ENCODE measurements at regions not wholly inside any gene's neighbourhood (a gene's known extent, or its start where the extent isn't known, plus 50 kb on each side); places are given as distances from the start of the nearest gene placed in this dataset.

DNA sequence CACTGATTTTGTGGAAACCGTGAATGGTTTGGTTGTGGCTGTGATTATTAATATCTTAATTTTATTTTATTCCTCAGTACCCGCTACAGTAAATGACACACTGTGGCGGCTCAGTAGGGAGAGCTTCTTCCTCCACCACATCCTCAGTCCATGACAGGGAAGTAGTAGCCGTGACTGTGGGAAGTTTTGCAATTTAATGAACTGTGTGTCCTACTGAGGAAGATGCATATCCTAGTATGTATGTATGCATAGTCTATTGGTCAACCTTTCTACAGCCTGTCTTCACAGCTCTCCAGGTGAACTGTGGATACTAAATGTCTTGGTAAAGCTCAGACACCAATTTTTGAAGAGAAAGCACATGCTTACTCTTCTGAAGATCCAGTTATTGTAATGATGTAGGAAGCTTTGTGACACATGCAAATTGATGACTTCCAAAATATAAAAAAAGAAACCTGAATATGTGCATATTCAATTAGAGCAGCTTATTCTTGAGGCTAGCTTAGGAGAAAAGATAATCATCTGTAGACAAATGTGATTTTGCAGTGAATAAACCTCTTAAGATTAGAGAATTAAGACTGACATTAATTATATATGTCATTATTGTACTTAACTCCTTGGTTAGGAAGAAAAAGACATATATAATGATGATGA is 384.3 kb upstream of the CNTNAP5 start:
- TF ChIP-seq, protein P1, sequence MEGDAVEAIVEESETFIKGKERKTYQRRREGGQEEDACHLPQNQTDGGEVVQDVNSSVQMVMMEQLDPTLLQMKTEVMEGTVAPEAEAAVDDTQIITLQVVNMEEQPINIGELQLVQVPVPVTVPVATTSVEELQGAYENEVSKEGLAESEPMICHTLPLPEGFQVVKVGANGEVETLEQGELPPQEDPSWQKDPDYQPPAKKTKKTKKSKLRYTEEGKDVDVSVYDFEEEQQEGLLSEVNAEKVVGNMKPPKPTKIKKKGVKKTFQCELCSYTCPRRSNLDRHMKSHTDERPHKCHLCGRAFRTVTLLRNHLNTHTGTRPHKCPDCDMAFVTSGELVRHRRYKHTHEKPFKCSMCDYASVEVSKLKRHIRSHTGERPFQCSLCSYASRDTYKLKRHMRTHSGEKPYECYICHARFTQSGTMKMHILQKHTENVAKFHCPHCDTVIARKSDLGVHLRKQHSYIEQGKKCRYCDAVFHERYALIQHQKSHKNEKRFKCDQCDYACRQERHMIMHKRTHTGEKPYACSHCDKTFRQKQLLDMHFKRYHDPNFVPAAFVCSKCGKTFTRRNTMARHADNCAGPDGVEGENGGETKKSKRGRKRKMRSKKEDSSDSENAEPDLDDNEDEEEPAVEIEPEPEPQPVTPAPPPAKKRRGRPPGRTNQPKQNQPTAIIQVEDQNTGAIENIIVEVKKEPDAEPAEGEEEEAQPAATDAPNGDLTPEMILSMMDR (IDR thresholded peaks at IDR 0.05; ENCODE audit: insufficient read depth, missing control alignments) = no peak
- no peak for DNase-seq (ENCODE audit: insufficient read length, low spot score)
- peak; percentile 6 for FAIRE-seq

DNA sequence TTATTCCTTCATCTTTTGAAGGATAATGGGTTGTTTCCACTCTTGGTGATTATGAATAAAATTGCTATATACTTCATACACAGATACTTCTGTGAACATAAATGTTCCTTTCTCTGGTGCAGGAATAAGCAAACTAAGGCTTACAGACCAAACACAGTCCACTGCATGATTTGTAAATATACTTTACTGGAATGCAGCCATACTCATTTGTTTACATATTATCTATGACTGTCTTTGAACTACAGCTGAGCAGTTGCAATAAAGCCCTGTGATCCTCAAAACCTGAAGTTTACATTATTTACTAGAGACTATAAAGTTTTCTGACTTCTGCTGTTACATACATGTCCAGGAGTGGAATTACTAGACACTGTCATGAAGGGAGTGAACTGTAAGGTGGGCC is 381.0 kb upstream of the CNTNAP5 start:
- DNase-seq (ENCODE audit: insufficient read length, low spot score) (no peak), FAIRE-seq (no peak)
- TF ChIP-seq, protein P1 (IDR thresholded peaks at IDR 0.05; ENCODE audit: insufficient read depth, missing control alignments) = no peak

DNA sequence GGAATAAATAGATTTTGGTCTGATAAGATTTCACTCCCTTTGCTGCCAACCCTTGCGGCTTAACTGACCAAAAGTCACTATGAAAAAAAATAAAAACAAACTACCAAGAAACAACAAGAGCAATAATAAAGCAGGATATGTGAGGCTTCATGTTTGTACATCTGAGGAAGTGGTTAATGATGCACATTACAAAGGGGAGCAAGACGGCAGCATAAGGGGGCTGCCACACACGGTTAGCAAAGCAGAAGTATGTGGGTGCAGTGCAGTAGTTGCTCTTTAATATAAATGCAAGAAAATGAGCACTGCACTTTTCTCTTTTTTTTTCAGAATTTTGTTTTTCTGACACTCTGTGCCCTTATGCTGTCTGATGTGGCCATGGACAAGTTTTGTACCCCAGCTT is 377.1 kb upstream of the CNTNAP5 start:
- DNase-seq (ENCODE audit: insufficient read length, low spot score) = no peak
- FAIRE-seq = no peak
- TF ChIP-seq, protein P1 (IDR thresholded peaks at IDR 0.05; ENCODE audit: insufficient read depth, missing control alignments) = no peak

DNA sequence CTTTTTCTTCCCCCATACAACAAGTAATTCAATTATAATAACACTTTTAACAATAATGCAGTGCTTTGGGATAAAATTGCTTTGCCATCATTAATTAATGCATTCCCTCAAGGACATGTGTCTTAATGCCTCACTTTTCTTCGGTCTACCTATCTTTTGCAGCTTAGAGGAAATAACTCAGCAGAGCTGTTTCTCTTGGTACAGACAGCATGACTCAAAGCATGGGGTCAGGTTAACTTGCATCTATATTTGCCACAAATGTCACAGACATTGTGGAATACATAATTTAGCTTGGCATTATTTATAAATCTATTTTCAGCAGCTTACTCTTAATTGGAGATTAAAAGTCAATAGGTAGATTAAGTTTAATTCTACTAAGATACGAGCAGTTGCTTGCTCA is 376.1 kb upstream of the CNTNAP5 start:
- DNase-seq (ENCODE audit: insufficient read length, low spot score) = no peak
- FAIRE-seq = no peak
- TF ChIP-seq, protein P1 (IDR thresholded peaks at IDR 0.05; ENCODE audit: insufficient read depth, missing control alignments) = no peak

DNA sequence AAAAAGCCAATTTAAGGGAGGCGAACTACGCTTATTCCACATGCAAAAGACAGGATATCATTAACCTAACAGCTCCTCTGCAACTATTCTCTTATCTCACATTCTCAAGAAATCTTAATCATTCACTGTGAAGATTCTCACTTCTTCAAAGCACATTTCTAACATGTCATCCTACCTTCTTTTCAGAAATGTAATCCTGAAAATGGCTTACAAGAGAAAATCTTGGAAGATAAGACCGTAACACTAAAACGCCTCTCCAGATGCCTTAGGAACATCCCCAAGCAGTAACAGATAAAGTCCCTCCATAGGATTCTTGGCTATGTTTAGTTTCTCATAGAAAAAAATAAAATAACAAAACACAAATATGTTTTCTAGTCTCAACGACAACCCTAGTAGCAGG is 373.9 kb upstream of the CNTNAP5 start:
- DNase-seq (ENCODE audit: insufficient read length, low spot score) (no peak), FAIRE-seq (no peak)
- TF ChIP-seq, protein P1 (IDR thresholded peaks at IDR 0.05; ENCODE audit: insufficient read depth, missing control alignments) = no peak

DNA sequence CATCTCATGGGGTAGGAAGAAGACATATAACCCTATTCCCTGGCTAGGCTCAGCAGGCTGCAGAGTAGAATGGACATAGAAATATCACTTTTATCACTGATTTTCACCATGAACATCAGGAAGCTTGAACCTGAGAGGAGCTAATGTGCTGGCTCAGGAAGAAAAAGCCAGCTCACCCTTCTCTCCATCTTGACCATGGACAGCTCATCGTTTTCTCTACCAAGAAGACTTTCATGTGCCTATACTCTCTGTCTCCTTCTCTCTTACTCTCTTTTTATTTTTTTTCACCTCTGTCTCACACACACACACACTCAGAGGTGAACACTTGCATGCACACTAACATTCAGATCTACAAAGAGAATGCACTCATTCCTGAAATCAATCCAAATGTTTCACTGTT is 372.8 kb upstream of the CNTNAP5 start:
- FAIRE-seq (no peak), DNase-seq (ENCODE audit: insufficient read length, low spot score) (no peak)
- TF ChIP-seq, protein P1 (IDR thresholded peaks at IDR 0.05; ENCODE audit: insufficient read depth, missing control alignments) = no peak

DNA sequence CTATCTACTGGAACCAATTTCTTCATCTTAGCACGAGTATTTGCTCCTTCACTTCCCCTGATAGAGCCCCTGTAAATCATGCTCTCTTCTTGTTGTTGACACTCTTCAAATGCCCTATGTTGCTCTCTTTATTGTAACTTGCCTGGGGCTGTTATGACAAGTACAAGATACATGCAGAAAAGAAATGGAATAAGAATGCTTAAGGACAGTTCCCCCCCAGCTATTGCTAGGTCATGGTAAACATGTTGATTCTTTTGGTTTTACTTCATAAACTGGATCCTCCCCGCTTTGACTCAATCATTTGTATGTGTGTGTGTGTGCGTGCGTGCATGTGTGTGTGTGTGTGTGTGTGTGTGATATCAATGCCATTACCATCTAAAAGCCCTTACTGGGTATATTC is 368.5 kb upstream of the CNTNAP5 start:
- TF ChIP-seq, protein P1 (IDR thresholded peaks at IDR 0.05; ENCODE audit: insufficient read depth, missing control alignments) = no peak
- DNase-seq (ENCODE audit: insufficient read length, low spot score) (no peak), FAIRE-seq (no peak)

Measured in D721Med (cell line).